ENCODE measurements at regions not wholly inside any gene's neighbourhood (a gene's known extent, or its start where the extent isn't known, plus 50 kb on each side); places are given as distances from the start of the nearest gene placed in this dataset.

GRCh38 chr2:8215159-8215863 is 466.5 kb upstream of the ID2 start:
- Mint-ChIP-seq H3K36me3 (ENCODE audit: insufficient read depth in 1 of 3, low read depth in 3 of 3) (peaks cover 0 to 1% (median 0%) of the 10 kb centered on the region in 3 experiments; a peak in 1 of 7 replicates), H3K27me3 (ENCODE audit: low read depth) (no peaks in the 10 kb centered on the region; the same call in 1 of the 2 replicates), H3K4me1 (peaks cover 29 to 30% of the 10 kb centered on the region in 2 experiments), H3K9me3 (peaks cover 0 to 4% of the 10 kb centered on the region in 2 experiments; a peak in 2 of 5 replicates), H3K27ac (no peak overlapping the region), H3K4me3 (no peak overlapping the region)
- Histone ChIP-seq H3K27me3 (ENCODE audit: insufficient read depth, low read length) (no peaks in the 10 kb centered on the region), H3K9ac (ENCODE audit: extremely low read depth, insufficient read length, low read length) (no peak overlapping the region), H4K91ac (ENCODE audit: insufficient read length, low read depth, low read length) (no peak overlapping the region), H3K4ac (ENCODE audit: low read depth, low read length) (no peak overlapping the region), H3K4me1 (ENCODE audit: insufficient read depth, low read length) (peaks cover 7% of the 10 kb centered on the region; the same call in 1 of the 2 replicates), H3K9me3 (ENCODE audit: control insufficient read depth, low read depth, low read length) (no peaks in the 10 kb centered on the region), H3K14ac (ENCODE audit: insufficient read depth, low read length) (no peak overlapping the region), H4K20me1 (ENCODE audit: control insufficient read depth, insufficient read depth, insufficient read length) (no peaks in the 10 kb centered on the region), H3K23ac (ENCODE audit: insufficient read length, low read depth, low read length) (no peak overlapping the region), H2BK20ac (ENCODE audit: low read depth, low read length, poor library complexity, severe bottlenecking) (no peak overlapping the region), H2BK12ac (ENCODE audit: insufficient read length, low read depth, low read length) (no peak overlapping the region), H3K56ac (ENCODE audit: insufficient read length, low read depth, low read length) (no peak overlapping the region), H3T11ph (ENCODE audit: low read length) (no peak overlapping the region), H2BK120ac (ENCODE audit: low read depth, low read length, poor library complexity, severe bottlenecking) (no peak overlapping the region), H2AFZ (ENCODE audit: low read length) (no peak overlapping the region), H3K79me1 (ENCODE audit: insufficient read depth, low read depth, low read length, poor library complexity, severe bottlenecking) (no peaks in the 10 kb centered on the region), H3K18ac (ENCODE audit: insufficient read length, low read depth, low read length) (no peak overlapping the region), H2BK15ac (ENCODE audit: low read depth, low read length) (no peak overlapping the region), H3K79me2 (ENCODE audit: insufficient read depth, low read length) (no peaks in the 10 kb centered on the region), H4K5ac (ENCODE audit: insufficient read length, low read depth, low read length) (no peak overlapping the region), H3K27ac (ENCODE audit: insufficient read length, low read depth, low read length) (no peak overlapping the region), H3K23me2 (ENCODE audit: insufficient read length, low read depth, low read length, poor library complexity, severe bottlenecking) (no peaks in the 10 kb centered on the region), H2AK5ac (ENCODE audit: insufficient read length, low read length) (no peak overlapping the region), H2BK5ac (ENCODE audit: insufficient read length, low read length) (no peak overlapping the region), H4K8ac (replicated peaks; ENCODE audit: insufficient read length, low read depth, low read length) (no peak overlapping the region), H3K4me2 (ENCODE audit: insufficient read depth, insufficient read length, low read length) (no peak overlapping the region)
- DNase-seq, result no peak
- WGBS (ENCODE audit: extremely low coverage, insufficient read length, low lambda C conversion rate), result no CpG with 5 or more reads among the region's 5 CpGs
- TF ChIP-seq CTCF (conservative IDR thresholded peaks at IDR 0.05), result no peak

All from H9 (cell line).